ENCODE measurements at regions not wholly inside any gene's neighbourhood (a gene's known extent, or its start where the extent isn't known, plus 50 kb on each side); places are given as distances from the start of the nearest gene placed in this dataset.

DNA sequence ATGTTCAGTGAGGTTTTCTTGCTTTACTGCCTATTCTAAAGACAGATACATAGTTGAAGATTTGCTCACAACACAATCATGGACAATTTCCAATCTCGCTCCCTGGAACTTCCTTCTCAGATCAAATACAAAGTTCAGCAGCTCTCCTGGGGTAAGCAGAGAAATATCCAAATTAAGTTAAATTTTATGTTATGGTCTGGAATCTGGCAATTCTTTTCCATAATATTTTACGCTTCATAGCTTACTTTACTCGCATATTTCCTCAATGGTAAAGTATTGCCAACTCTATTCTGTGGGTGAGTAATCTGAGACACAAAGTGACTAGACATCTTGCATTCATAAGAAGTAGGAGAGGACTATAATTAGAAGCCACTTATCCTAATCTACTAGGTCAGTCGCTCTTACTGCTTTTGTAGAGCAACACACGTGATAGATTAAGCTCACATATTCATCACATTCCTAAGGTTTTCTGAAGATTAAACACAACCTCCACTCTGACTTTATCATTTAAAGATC lies 529.4 kb downstream of the CCDC85A start:
- TF ChIP-seq, protein P1, sequence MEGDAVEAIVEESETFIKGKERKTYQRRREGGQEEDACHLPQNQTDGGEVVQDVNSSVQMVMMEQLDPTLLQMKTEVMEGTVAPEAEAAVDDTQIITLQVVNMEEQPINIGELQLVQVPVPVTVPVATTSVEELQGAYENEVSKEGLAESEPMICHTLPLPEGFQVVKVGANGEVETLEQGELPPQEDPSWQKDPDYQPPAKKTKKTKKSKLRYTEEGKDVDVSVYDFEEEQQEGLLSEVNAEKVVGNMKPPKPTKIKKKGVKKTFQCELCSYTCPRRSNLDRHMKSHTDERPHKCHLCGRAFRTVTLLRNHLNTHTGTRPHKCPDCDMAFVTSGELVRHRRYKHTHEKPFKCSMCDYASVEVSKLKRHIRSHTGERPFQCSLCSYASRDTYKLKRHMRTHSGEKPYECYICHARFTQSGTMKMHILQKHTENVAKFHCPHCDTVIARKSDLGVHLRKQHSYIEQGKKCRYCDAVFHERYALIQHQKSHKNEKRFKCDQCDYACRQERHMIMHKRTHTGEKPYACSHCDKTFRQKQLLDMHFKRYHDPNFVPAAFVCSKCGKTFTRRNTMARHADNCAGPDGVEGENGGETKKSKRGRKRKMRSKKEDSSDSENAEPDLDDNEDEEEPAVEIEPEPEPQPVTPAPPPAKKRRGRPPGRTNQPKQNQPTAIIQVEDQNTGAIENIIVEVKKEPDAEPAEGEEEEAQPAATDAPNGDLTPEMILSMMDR (IDR thresholded peaks at IDR 0.05), result no peak
- TF ChIP-seq POLR2A (IDR thresholded peaks at IDR 0.05), result no peak
- no peak for TF ChIP-seq EP300 (IDR thresholded peaks at IDR 0.05)
